NB4 (cell line): ENCODE measurements at regions not wholly inside any gene's neighbourhood (a gene's known extent, or its start where the extent isn't known, plus 50 kb on each side); places are given as distances from the start of the nearest gene placed in this dataset.

Experiments
- CTCF ChIP-seq: IDR thresholded peaks from one replicate; pipeline ENCODE4 v1.5.1; 2012; ENCODE audit warnings: low read depth, low read length
- POLR2A ChIP-seq: IDR thresholded peaks from 2 replicates; pipeline ENCODE4 v1.6.1; 2011; ENCODE audit warnings: mild to moderate bottlenecking; ENCODE audit not compliant: insufficient read length; ENCODE audit errors: extremely low read depth

DNA sequence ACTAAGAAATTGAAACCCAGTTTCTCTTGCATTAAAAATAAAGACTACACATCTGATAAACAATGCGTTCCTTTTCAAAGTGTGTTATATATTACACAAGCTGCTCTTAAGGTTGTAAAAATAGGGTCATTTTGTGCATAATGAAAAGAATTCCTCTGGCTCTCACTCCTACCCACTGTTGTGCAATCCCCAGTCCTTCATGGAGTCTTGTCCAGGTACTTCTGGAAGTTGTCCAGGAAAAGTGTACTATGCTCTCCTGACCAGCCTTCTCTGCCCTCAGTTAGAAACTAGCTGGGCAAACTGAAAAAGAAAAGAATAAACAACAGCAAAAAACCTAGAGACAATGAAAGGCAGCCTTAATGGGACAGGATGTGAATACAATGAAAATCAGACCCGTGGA, 345.5 kb upstream of the PAPPA start:
- no peak for TF ChIP-seq CTCF
- no peak for TF ChIP-seq POLR2A
